NCI-H2171 treated with DMSO at 0.1 percent for 48 hours (cell line): ENCODE measurements at regions not wholly inside any gene's neighbourhood (a gene's known extent, or its start where the extent isn't known, plus 50 kb on each side); places are given as distances from the start of the nearest gene placed in this dataset.

Source experiments
- DNase-seq: peaks from one replicate; lab custom pipeline; 2025; lab: John Stamatoyannopoulos, UW

GRCh38 chr1:29646161-29646775 lies 409.9 kb downstream of the PTPRU start:
- no peak for DNase-seq

GRCh38 chr1:29645586-29645985 lies 409.3 kb downstream of the PTPRU start:
- no peak for DNase-seq

- no peak for DNase-seq
Observed at GRCh38 chr1:29644812-29645211, 408.5 kb downstream of the PTPRU start.

GRCh38 chr1:29643838-29644440 lies 407.6 kb downstream of the PTPRU start:
- DNase-seq: no peak

GRCh38 chr1:29643281-29643680 lies 407.0 kb downstream of the PTPRU start:
- no peak for DNase-seq

GRCh38 chr1:29642519-29642918 lies 406.2 kb downstream of the PTPRU start:
- DNase-seq: no peak

GRCh38 chr1:29641921-29642320 lies 405.6 kb downstream of the PTPRU start:
- no peak for DNase-seq

GRCh38 chr1:29640428-29640785 lies 404.1 kb downstream of the PTPRU start:
- DNase-seq: no peak

- DNase-seq: no peak
Observed at GRCh38 chr1:29639741-29640427, 403.6 kb downstream of the PTPRU start.

- DNase-seq: no peak
Observed at GRCh38 chr1:29639156-29639736, 402.9 kb downstream of the PTPRU start.

- no peak for DNase-seq
Observed at GRCh38 chr1:29638281-29638680, 402.0 kb downstream of the PTPRU start.

GRCh38 chr1:29636936-29637335 lies 400.6 kb downstream of the PTPRU start:
- DNase-seq: no peak

GRCh38 chr1:29635501-29636263 lies 399.4 kb downstream of the PTPRU start:
- no peak for DNase-seq

- no peak for DNase-seq
Observed at GRCh38 chr1:29634746-29635335, 398.5 kb downstream of the PTPRU start.

GRCh38 chr1:29634324-29634723 lies 398.0 kb downstream of the PTPRU start:
- DNase-seq: no peak

- peak; percentile 76 for DNase-seq
Observed at GRCh38 chr1:29633771-29634170, 397.4 kb downstream of the PTPRU start.

- no peak for DNase-seq
Observed at GRCh38 chr1:29632806-29633615, 396.7 kb downstream of the PTPRU start.

GRCh38 chr1:29631836-29632805 lies 395.8 kb downstream of the PTPRU start:
- DNase-seq: no peak

- DNase-seq: no peak
Observed at GRCh38 chr1:29631361-29631760, 395.0 kb downstream of the PTPRU start.

- DNase-seq: no peak
Observed at GRCh38 chr1:29630756-29631155, 394.4 kb downstream of the PTPRU start.
